ENCODE measurements at regions not wholly inside any gene's neighbourhood (a gene's known extent, or its start where the extent isn't known, plus 50 kb on each side); places are given as distances from the start of the nearest gene placed in this dataset.
"Not testable (repeated sequence)": the region's sequence is repeated elsewhere in the genome, so short reads cannot be mapped to it uniquely, and the experiment has no call there.

DNA sequence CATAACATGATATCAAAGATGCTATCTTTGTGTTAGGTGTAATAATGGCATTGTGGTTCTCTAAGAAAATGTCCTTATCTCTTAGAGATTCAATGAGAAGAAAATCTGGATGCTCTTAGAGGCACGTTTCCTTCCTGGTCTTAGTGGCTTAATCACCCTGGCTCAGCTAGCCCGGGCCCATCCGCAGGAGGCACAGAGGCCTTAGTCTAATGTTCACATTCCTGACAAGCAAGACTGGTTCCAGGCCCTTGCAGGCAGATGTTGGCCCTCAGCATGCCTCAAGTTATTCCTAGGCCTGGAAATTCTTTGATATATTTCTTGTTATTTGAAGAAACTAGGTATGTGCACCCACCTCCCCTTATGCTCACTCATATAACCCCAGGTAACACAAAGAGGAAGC lies 357.6 kb downstream of the SFMBT2 start (continued):
- TF ChIP-seq, protein P1, sequence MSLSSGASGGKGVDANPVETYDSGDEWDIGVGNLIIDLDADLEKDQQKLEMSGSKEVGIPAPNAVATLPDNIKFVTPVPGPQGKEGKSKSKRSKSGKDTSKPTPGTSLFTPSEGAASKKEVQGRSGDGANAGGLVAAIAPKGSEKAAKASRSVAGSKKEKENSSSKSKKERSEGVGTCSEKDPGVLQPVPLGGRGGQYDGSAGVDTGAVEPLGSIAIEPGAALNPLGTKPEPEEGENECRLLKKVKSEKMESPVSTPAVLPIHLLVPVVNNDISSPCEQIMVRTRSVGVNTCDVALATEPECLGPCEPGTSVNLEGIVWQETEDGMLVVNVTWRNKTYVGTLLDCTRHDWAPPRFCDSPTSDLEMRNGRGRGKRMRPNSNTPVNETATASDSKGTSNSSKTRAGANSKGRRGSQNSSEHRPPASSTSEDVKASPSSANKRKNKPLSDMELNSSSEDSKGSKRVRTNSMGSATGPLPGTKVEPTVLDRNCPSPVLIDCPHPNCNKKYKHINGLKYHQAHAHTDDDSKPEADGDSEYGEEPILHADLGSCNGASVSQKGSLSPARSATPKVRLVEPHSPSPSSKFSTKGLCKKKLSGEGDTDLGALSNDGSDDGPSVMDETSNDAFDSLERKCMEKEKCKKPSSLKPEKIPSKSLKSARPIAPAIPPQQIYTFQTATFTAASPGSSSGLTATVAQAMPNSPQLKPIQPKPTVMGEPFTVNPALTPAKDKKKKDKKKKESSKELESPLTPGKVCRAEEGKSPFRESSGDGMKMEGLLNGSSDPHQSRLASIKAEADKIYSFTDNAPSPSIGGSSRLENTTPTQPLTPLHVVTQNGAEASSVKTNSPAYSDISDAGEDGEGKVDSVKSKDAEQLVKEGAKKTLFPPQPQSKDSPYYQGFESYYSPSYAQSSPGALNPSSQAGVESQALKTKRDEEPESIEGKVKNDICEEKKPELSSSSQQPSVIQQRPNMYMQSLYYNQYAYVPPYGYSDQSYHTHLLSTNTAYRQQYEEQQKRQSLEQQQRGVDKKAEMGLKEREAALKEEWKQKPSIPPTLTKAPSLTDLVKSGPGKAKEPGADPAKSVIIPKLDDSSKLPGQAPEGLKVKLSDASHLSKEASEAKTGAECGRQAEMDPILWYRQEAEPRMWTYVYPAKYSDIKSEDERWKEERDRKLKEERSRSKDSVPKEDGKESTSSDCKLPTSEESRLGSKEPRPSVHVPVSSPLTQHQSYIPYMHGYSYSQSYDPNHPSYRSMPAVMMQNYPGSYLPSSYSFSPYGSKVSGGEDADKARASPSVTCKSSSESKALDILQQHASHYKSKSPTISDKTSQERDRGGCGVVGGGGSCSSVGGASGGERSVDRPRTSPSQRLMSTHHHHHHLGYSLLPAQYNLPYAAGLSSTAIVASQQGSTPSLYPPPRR (CRISPR knock-in tag; IDR thresholded peaks at IDR 0.05; ENCODE audit: borderline replicate concordance): no peak
- TF ChIP-seq, protein P2, sequence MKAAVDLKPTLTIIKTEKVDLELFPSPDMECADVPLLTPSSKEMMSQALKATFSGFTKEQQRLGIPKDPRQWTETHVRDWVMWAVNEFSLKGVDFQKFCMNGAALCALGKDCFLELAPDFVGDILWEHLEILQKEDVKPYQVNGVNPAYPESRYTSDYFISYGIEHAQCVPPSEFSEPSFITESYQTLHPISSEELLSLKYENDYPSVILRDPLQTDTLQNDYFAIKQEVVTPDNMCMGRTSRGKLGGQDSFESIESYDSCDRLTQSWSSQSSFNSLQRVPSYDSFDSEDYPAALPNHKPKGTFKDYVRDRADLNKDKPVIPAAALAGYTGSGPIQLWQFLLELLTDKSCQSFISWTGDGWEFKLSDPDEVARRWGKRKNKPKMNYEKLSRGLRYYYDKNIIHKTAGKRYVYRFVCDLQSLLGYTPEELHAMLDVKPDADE (conservative IDR thresholded peaks at IDR 0.05; ENCODE audit: control insufficient read depth, low read depth, low read length): no peak
- no peak for TF ChIP-seq SAFB2 (IDR thresholded peaks at IDR 0.05; ENCODE audit: borderline replicate concordance, low read depth, low read length, severe bottlenecking)

DNA sequence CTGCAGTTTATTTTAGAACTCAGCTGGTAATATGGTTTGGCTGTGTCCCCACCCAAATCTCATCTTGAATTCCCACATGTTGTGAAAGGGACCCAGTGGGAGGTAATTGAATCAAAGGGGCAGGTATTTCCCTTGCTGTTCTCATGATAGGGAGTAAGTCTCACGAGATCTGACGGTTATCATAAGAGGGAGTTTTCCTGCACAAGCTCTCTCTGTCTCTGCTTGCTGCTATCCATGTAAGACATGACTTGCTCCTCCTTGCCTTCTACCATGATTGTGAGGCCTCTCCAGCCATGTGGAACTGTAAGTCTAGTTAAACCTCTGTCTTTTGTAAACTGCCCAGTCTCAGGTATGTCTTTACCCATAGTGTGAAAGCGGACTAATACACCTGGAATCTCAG lies 360.8 kb downstream of the SFMBT2 start:
- H3K36me3 ChIP-seq (ENCODE audit: control insufficient read depth, insufficient read depth, low read length); H3K4me3 ChIP-seq; H3K9me1 ChIP-seq (ENCODE audit: control insufficient read depth, insufficient read depth, low read length); CTCF ChIA-PET (ENCODE audit: low intra/inter-chr PET ratio); H3K27ac ChIP-seq (ENCODE audit: extremely low read depth, low read depth, low read length); H3K79me2 ChIP-seq (ENCODE audit: control insufficient read depth, insufficient read depth, low read length); H3K4me2 ChIP-seq (ENCODE audit: insufficient read depth, low read length); H3K4me1 ChIP-seq (replicated peaks in 1 of 2; ENCODE audit: control insufficient read depth in 2 of 2, insufficient read depth in 2 of 2, low read length in 2 of 2); H3K27me3 ChIP-seq (ENCODE audit: control insufficient read depth in 2 of 2, insufficient read depth in 2 of 2, low read length in 2 of 2); ATAC-seq; BruUV-seq (replicated peaks); H2AFZ ChIP-seq (ENCODE audit: low read depth, low read length); intact Hi-C loops (cut with micrococcal nuclease); FAIRE-seq; DNase-seq (ENCODE audit: extremely low read depth in 1 of 4, low spot score in 3 of 4); H3K9me3 ChIP-seq (replicated peaks; ENCODE audit: control insufficient read depth, insufficient read depth, low read depth, low read length); POLR2A ChIA-PET; H4K20me1 ChIP-seq (replicated peaks; ENCODE audit: control insufficient read depth, insufficient read depth, low read length); in situ Hi-C loops (cut with MboI); H3K9ac ChIP-seq (ENCODE audit: insufficient read depth in 1 of 2, low read depth in 2 of 2, low read length in 2 of 2): not testable (repeated sequence)
- TF ChIP-seq ZFP36 (IDR thresholded peaks at IDR 0.05; ENCODE audit: low read depth, low read length, partially characterized antibody) (peak; percentile 27), ZNF431 (CRISPR knock-in tag; IDR thresholded peaks at IDR 0.05) (peak; percentile 100), TRIM24 (IDR thresholded peaks at IDR 0.05) (peak; percentile 12 to 60; a peak in 2 of 4 replicates), CBX1 (IDR thresholded peaks at IDR 0.05; ENCODE audit: low read depth) (0 out of 2 replicates have a peak, but pooled peaks have one; percentile 35), ZEB2 (IDR thresholded peaks at IDR 0.05) (0 out of 2 replicates have a peak, but pooled peaks have one; percentile 16), CBX3 (IDR thresholded peaks at IDR 0.05; ENCODE audit: borderline replicate concordance in 1 of 2, low read length in 2 of 2) (peak in 1 of 2 experiments; percentile 67; a peak in 1 of 3 replicates)
- WGBS (ENCODE audit: insufficient coverage, low coverage, missing lambda C conversion rate): 57% methylated on average over 3 of the region's 3 CpGs
